K562 (cell line): ENCODE measurements at regions not wholly inside any gene's neighbourhood (a gene's known extent, or its start where the extent isn't known, plus 50 kb on each side); places are given as distances from the start of the nearest gene placed in this dataset.

Experiments used
- ATAC-seq: fragments of 200-7000 bp; cut with Tn5 transposase; 3 replicates; pipeline ENCODE4 v1.9.1; 2020; ENCODE audit warnings: moderate library complexity
- BruUV-seq: library from RNA; stranded (reverse); fragments of 400-500 nt; replicated peaks from 2 replicates; lab custom pipeline; 2021; lab: Mats Ljungman, UMichigan
- CTCF ChIA-PET: fragments of 300-600 bp; formaldehyde crosslinking; extraction: SDS; loops from one replicate; lab custom pipeline; 2021; ENCODE audit warnings: low intra/inter-chr PET ratio; lab: Yijun Ruan, JAX
- POLR2A ChIA-PET: fragments of 300-600, 350-650 bp; sonication (Branson Sonifier 250); formaldehyde crosslinking; extraction: SDS; loops from one replicate; lab custom pipeline; 2021; ENCODE audit warnings: antibody characterized with exemption, inconsistent platforms; lab: Yijun Ruan, JAX
- DNase-seq, 4 experiments: peaks; one replicate each; pipeline versions ENCODE4 v3.0.0 to v3.0.0-alpha.2; 2011 to 2018; ENCODE audit warnings: low spot score in 3 of 4, mixed read lengths in 3 of 4; ENCODE audit errors: extremely low read depth in 1 of 4
- FAIRE-seq: peaks from 2 replicates; lab custom pipeline; 2011; peaks lifted over from hg19 to GRCh38; lab: Jason Lieb, UNC
- H2AFZ ChIP-seq: 2 replicates; pipeline ENCODE4 v1.6.0; 2011; ENCODE audit warnings: low read depth, low read length, control low read depth, inconsistent platforms
- H3K27ac ChIP-seq: fragments of 200-600 bp; 3 replicates; pipeline ENCODE4 v1.8.0; 2011; ENCODE audit warnings: low read depth, mild to moderate bottlenecking, control low read depth, inconsistent platforms, low read length, moderate library complexity, mixed read lengths; ENCODE audit errors: extremely low read depth
- H3K27me3 ChIP-seq, 2 experiments: fragments of 300-600 bp in 1 of 2; 2 replicates in 1 of 2; 3 replicates in 1 of 2; pipeline versions ENCODE4 v1.6.0 to v1.8.0; 2011; ENCODE audit warnings: inconsistent platforms in 2 of 2, low read length in 2 of 2, mild to moderate bottlenecking in 1 of 2, mixed read lengths in 1 of 2, moderate library complexity in 1 of 2; ENCODE audit not compliant: control insufficient read depth in 2 of 2, insufficient read depth in 2 of 2
- H3K36me3 ChIP-seq: fragments of 300-600 bp; 3 replicates; pipeline ENCODE4 v1.8.0; 2011; ENCODE audit warnings: mild to moderate bottlenecking, low read length, inconsistent platforms; ENCODE audit not compliant: control insufficient read depth, insufficient read depth
- H3K4me1 ChIP-seq, 2 experiments: fragments of 200-600 bp in 1 of 2; replicated peaks in 1 of 2; 2 replicates in 1 of 2; 3 replicates in 1 of 2; pipeline versions ENCODE4 v1.5.1 to v1.8.0; 2011; ENCODE audit warnings: inconsistent platforms in 2 of 2, low read length in 2 of 2, mild to moderate bottlenecking in 1 of 2, mixed read lengths in 1 of 2, moderate library complexity in 1 of 2; ENCODE audit not compliant: control insufficient read depth in 2 of 2, insufficient read depth in 2 of 2
- H3K4me2 ChIP-seq: 2 replicates; pipeline ENCODE4 v1.6.1; 2011; ENCODE audit warnings: low read length, control low read depth, inconsistent platforms, mixed read lengths; ENCODE audit not compliant: insufficient read depth
- H3K4me3 ChIP-seq: fragments of 200-600 bp; sonication (generic), shearing (Covaris generic); 2 replicates; pipeline ENCODE4 v1.5.1; 2016; ENCODE audit warnings: control low read depth, inconsistent platforms
- H3K79me2 ChIP-seq: fragments of 200-600 bp; 3 replicates; pipeline ENCODE4 v1.8.0; 2011; ENCODE audit warnings: low read length, inconsistent platforms; ENCODE audit not compliant: control insufficient read depth, insufficient read depth
- H3K9ac ChIP-seq, 2 experiments: 2 replicates each; pipeline versions ENCODE4 v1.6.0 to v1.6.1; 2011; ENCODE audit warnings: low read depth in 2 of 2, low read length in 2 of 2, control low read depth in 1 of 2, inconsistent platforms in 1 of 2, mild to moderate bottlenecking in 1 of 2, mixed read lengths in 1 of 2; ENCODE audit not compliant: insufficient read depth in 1 of 2
- H3K9me1 ChIP-seq: one replicate; pipeline ENCODE4 v1.6.0; 2011; ENCODE audit warnings: inconsistent platforms, mild to moderate bottlenecking, low read length, moderate library complexity; ENCODE audit not compliant: control insufficient read depth, insufficient read depth
- H3K9me3 ChIP-seq: replicated peaks from 2 replicates; pipeline ENCODE4 v1.5.1; 2011; ENCODE audit warnings: low read depth, low read length, inconsistent platforms; ENCODE audit not compliant: control insufficient read depth, insufficient read depth
- H4K20me1 ChIP-seq: replicated peaks from 2 replicates; pipeline ENCODE4 v1.6.1; 2011; ENCODE audit warnings: low read length, inconsistent platforms, mixed read lengths; ENCODE audit not compliant: control insufficient read depth, insufficient read depth
- ETV1 ChIP-seq: fragments of 450-650 bp; conservative IDR thresholded peaks from 2 replicates; pipeline ENCODE4 v1.6.1; 2016; ENCODE audit warnings: missing genetic modification characterization, control low read depth, low read depth, missing compliant biosample characterization
- FOXM1 ChIP-seq, 2 experiments: fragments of 450-650 bp in 1 of 2; sonication (generic) in 1 of 2; formaldehyde crosslinking in 1 of 2; IDR thresholded peaks; 2 replicates each; pipeline versions ENCODE4 v1.6.1 to v1.9.0; 2017 to 2022; ENCODE audit warnings: low read depth in 2 of 2, mild to moderate bottlenecking in 2 of 2, missing genetic modification reagents in 1 of 2, moderate library complexity in 1 of 2
- LCOR ChIP-seq: sonication (generic); formaldehyde crosslinking; IDR thresholded peaks from 2 replicates; pipeline ENCODE4 v1.8.0; 2022; ENCODE audit warnings: mild to moderate bottlenecking, missing genetic modification reagents
- NR1H2 ChIP-seq: sonication (generic); formaldehyde crosslinking; IDR thresholded peaks from 2 replicates; pipeline ENCODE4 v1.4.0; 2020; ENCODE audit warnings: mild to moderate bottlenecking, missing genetic modification reagents
- ZBTB17 ChIP-seq: fragments of 450-650 bp; formaldehyde crosslinking; IDR thresholded peaks from 2 replicates; pipeline ENCODE4 v1.4.0; 2020; ENCODE audit warnings: mild to moderate bottlenecking
- ZNF316 ChIP-seq: fragments of 450-650 bp; IDR thresholded peaks from 2 replicates; pipeline ENCODE4 v1.6.1; 2016
- ZNF77 ChIP-seq: fragments of 250-450 bp; sonication (Bioruptor Pico); IDR thresholded peaks from 2 replicates; pipeline ENCODE4 v1.5.0; 2020
- WGBS: fragments of 100-300 bp; shearing (Covaris generic); methylation state at CpG from one replicate; pipeline ENCODE4 v1.1.6; 2016; ENCODE audit warnings: low coverage, mixed read lengths; ENCODE audit not compliant: insufficient coverage; ENCODE audit errors: missing lambda C conversion rate; 5-methylcytosine and 5-hydroxymethylcytosine counted together
- in situ Hi-C: fragments of 300-500 bp; cut with MboI; formaldehyde crosslinking; loops from 4 replicates; pipeline ENCODE4 v1.15.0; 2018; ENCODE audit warnings: inconsistent platforms, mixed read lengths
- intact Hi-C: fragments of 100-400 bp; cut with micrococcal nuclease; formaldehyde crosslinking; loops from 2 replicates; pipeline ENCODE4 v1.14.2; 2022

- Histone ChIP-seq H3K9ac (no peak overlapping the region), H3K4me3 (no peak overlapping the region), H3K4me2 (no peak overlapping the region), H3K27me3 (no peaks in the 10 kb centered on the region), H3K79me2 (no peaks in the 10 kb centered on the region), H3K36me3 (no peaks in the 10 kb centered on the region), H3K9me1 (no peaks in the 10 kb centered on the region), H4K20me1 (no peaks in the 10 kb centered on the region), H3K9me3 (no peaks in the 10 kb centered on the region), H2AFZ (no peak overlapping the region), H3K27ac (no peak overlapping the region), H3K4me1 (no peaks in the 10 kb centered on the region)
- BruUV-seq, result no TSS peak
- no peak for FAIRE-seq
- CTCF ChIA-PET, result no interaction called here
- whole genome bisulfite sequencing, result 0% methylated on average over 4 of the region's 4 CpGs
- intact Hi-C loops, result no loop called here
- TF ChIP-seq NR1H2 (no peak), FOXM1 (IDR thresholded peaks at IDR 0.05; ENCODE audit: low read depth) (no peak), FOXM1 (CRISPR knock-in tag; IDR thresholded peaks at IDR 0.05; ENCODE audit: low read depth) (no peak), LCOR (CRISPR knock-in tag) (no peak), ETV1 (tag) (no peak), ZNF316 (no peak)
- in situ Hi-C loops, result no loop called here
- POLR2A ChIA-PET, result interaction anchor here (0.6 to 1.2 kb wide), 3 partner anchors 14 to 263 kb away, joined by 3 to 5 read pairs (median 4); no protein-coding TSS in a partner anchor
- no peak for DNase-seq
- ATAC-seq, result no peak
Observed at GRCh38 chr12:22993609-22994315, 368.8 kb downstream of the ETNK1 start.

GRCh38 chr12:22994316-22994675 is 369.3 kb downstream of the ETNK1 start:
- Histone ChIP-seq H3K27me3 (no peaks in the 10 kb centered on the region), H3K36me3 (no peaks in the 10 kb centered on the region), H3K9ac (no peak overlapping the region), H3K4me2 (no peak overlapping the region), H3K4me3 (no peak overlapping the region), H3K27ac (no peak overlapping the region), H4K20me1 (no peaks in the 10 kb centered on the region), H3K9me1 (no peaks in the 10 kb centered on the region), H3K9me3 (no peaks in the 10 kb centered on the region), H2AFZ (no peak overlapping the region), H3K79me2 (no peaks in the 10 kb centered on the region), H3K4me1 (no peaks in the 10 kb centered on the region)
- WGBS, result 3% methylated on average over 3 of the region's 3 CpGs
- in situ Hi-C loops (no loop called here), intact Hi-C loops (no loop called here)
- no TSS peak for BruUV-seq
- FAIRE-seq (no peak), DNase-seq (no peak), ATAC-seq (no peak)
- POLR2A ChIA-PET, result no interaction called here
- CTCF ChIA-PET, result no interaction called here
- TF ChIP-seq ZNF77 (no peak), ZBTB17 (CRISPR knock-in tag) (no peak)
